HL-60 (cell line): ENCODE measurements at regions not wholly inside any gene's neighbourhood (a gene's known extent, or its start where the extent isn't known, plus 50 kb on each side); places are given as distances from the start of the nearest gene placed in this dataset.

Source experiments
- GABPA ChIP-seq: IDR thresholded peaks from 2 replicates; pipeline ENCODE4 v1.6.1; 2012; ENCODE audit warnings: low read depth
- POLR2AphosphoS5 ChIP-seq: IDR thresholded peaks from 2 replicates; pipeline ENCODE4 v1.6.1; 2012; ENCODE audit warnings: low read depth
- SPI1 ChIP-seq: IDR thresholded peaks from 2 replicates; pipeline ENCODE4 v1.6.1; 2012; ENCODE audit warnings: low read depth, mild to moderate bottlenecking, borderline replicate concordance
- TF ChIP-seq, protein P1 (sequence below): IDR thresholded peaks from one replicate; pipeline ENCODE4 v1.5.1; 2011; ENCODE audit warnings: low read length, control low read depth, inconsistent platforms; ENCODE audit not compliant: insufficient read depth
- TF ChIP-seq, protein P2 (sequence below): IDR thresholded peaks from 2 replicates; pipeline ENCODE4 v1.6.1; 2012; ENCODE audit warnings: low read depth; ENCODE audit not compliant: insufficient replicate concordance

DNA sequence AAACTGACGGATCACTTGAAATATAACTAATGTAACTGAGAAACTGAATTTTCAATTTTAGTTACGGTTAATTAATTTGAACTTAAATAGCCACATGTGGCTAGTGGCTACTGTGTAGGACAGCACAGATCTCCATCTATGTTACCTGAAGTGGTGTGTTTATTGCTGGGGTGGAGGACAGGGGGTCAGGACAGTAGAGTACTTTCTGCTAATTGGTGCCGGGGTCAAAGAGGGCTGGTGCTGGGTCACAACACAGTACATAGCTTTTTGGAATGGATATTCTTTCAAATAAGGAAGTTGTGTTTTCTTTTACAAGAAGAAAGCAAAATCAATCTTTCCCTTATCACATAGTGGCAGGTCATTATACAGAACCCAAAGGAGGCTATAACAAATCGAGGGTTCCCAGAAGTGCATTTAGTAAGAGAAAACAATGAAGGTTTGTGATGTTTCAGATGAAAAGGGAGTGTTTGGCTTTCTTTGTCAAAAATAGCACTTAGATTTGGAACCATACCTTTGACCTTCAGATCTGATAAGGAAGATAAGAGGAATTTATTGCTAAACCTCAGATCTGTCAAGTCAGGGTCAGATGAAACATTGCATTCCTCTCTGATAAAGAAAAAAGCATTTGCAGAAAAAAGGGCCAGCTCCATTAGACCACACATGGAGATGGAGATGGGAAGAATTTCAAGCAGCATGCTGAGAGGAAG, 384.5 kb downstream of the AASDHPPT start:
- TF ChIP-seq, protein P1, sequence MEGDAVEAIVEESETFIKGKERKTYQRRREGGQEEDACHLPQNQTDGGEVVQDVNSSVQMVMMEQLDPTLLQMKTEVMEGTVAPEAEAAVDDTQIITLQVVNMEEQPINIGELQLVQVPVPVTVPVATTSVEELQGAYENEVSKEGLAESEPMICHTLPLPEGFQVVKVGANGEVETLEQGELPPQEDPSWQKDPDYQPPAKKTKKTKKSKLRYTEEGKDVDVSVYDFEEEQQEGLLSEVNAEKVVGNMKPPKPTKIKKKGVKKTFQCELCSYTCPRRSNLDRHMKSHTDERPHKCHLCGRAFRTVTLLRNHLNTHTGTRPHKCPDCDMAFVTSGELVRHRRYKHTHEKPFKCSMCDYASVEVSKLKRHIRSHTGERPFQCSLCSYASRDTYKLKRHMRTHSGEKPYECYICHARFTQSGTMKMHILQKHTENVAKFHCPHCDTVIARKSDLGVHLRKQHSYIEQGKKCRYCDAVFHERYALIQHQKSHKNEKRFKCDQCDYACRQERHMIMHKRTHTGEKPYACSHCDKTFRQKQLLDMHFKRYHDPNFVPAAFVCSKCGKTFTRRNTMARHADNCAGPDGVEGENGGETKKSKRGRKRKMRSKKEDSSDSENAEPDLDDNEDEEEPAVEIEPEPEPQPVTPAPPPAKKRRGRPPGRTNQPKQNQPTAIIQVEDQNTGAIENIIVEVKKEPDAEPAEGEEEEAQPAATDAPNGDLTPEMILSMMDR, result no peak
- TF ChIP-seq GABPA (no peak), POLR2AphosphoS5 (no peak), SPI1 (no peak)
- TF ChIP-seq, protein P2, sequence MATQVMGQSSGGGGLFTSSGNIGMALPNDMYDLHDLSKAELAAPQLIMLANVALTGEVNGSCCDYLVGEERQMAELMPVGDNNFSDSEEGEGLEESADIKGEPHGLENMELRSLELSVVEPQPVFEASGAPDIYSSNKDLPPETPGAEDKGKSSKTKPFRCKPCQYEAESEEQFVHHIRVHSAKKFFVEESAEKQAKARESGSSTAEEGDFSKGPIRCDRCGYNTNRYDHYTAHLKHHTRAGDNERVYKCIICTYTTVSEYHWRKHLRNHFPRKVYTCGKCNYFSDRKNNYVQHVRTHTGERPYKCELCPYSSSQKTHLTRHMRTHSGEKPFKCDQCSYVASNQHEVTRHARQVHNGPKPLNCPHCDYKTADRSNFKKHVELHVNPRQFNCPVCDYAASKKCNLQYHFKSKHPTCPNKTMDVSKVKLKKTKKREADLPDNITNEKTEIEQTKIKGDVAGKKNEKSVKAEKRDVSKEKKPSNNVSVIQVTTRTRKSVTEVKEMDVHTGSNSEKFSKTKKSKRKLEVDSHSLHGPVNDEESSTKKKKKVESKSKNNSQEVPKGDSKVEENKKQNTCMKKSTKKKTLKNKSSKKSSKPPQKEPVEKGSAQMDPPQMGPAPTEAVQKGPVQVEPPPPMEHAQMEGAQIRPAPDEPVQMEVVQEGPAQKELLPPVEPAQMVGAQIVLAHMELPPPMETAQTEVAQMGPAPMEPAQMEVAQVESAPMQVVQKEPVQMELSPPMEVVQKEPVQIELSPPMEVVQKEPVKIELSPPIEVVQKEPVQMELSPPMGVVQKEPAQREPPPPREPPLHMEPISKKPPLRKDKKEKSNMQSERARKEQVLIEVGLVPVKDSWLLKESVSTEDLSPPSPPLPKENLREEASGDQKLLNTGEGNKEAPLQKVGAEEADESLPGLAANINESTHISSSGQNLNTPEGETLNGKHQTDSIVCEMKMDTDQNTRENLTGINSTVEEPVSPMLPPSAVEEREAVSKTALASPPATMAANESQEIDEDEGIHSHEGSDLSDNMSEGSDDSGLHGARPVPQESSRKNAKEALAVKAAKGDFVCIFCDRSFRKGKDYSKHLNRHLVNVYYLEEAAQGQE, result no peak
